KMS-11 (cell line): ENCODE measurements at regions not wholly inside any gene's neighbourhood (a gene's known extent, or its start where the extent isn't known, plus 50 kb on each side); places are given as distances from the start of the nearest gene placed in this dataset.
"Not testable (repeated sequence)": the region's sequence is repeated elsewhere in the genome, so short reads cannot be mapped to it uniquely, and the experiment has no call there.

Experiments
- H2AFZ ChIP-seq: fragments of 200-600 bp; sonication (generic); 2 replicates; pipeline ENCODE4 v1.6.1; 2016; ENCODE audit warnings: antibody characterized with exemption, mixed run types, low read depth
- H3K27ac ChIP-seq: fragments of 200-600 bp; sonication (generic); 2 replicates; pipeline ENCODE4 v1.6.1; 2016; ENCODE audit warnings: mild to moderate bottlenecking, mixed run types
- H3K27me3 ChIP-seq: fragments of 200-600 bp; sonication (generic); 2 replicates; pipeline ENCODE4 v1.6.1; 2017; ENCODE audit warnings: mild to moderate bottlenecking, low read depth, mixed run types, moderate library complexity; ENCODE audit not compliant: insufficient read depth
- H3K36me3 ChIP-seq: fragments of 200-600 bp; sonication (generic); 2 replicates; pipeline ENCODE4 v1.6.1; 2017; ENCODE audit warnings: mild to moderate bottlenecking, mixed run types; ENCODE audit not compliant: insufficient read depth
- H3K4me1 ChIP-seq: fragments of 200-600 bp; sonication (generic); 2 replicates; pipeline ENCODE4 v1.6.1; 2016; ENCODE audit warnings: mild to moderate bottlenecking, low read depth, mixed run types; ENCODE audit not compliant: poor library complexity, severe bottlenecking
- H3K4me2 ChIP-seq: fragments of 200-600 bp; sonication (generic); 2 replicates; pipeline ENCODE4 v1.7.0; 2016; ENCODE audit warnings: mild to moderate bottlenecking, mixed run types
- H3K4me3 ChIP-seq: fragments of 200-600 bp; sonication (generic); IDR thresholded peaks from 2 replicates; pipeline ENCODE4 v1.6.1; 2017; ENCODE audit warnings: low read depth, low read length, mixed read lengths; ENCODE audit not compliant: insufficient read depth
- H3K79me2 ChIP-seq: fragments of 200-600 bp; sonication (generic); 2 replicates; pipeline ENCODE4 v1.6.1; 2016; ENCODE audit warnings: low read depth, mixed run types; ENCODE audit not compliant: insufficient read depth
- H3K9ac ChIP-seq: fragments of 200-600 bp; sonication (generic); 2 replicates; pipeline ENCODE4 v1.6.1; 2016; ENCODE audit warnings: mild to moderate bottlenecking, mixed run types
- H4K20me1 ChIP-seq: fragments of 200-600 bp; sonication (generic); 2 replicates; pipeline ENCODE4 v1.6.1; 2016; ENCODE audit warnings: mild to moderate bottlenecking, mixed run types; ENCODE audit not compliant: insufficient read depth
- CTCF ChIP-seq: fragments of 200-600 bp; sonication (generic); conservative IDR thresholded peaks from 2 replicates; pipeline ENCODE4 v1.6.1; 2017; ENCODE audit warnings: low read depth, mild to moderate bottlenecking, antibody characterized with exemption, low read length, moderate library complexity, mixed read lengths

GRCh38 chr6:835476-836160, 142.7 kb upstream of the EXOC2 start:
- Histone ChIP-seq H3K9ac (no peak overlapping the region), H3K27me3 (no peaks in the 10 kb centered on the region), H3K4me1 (no peaks in the 10 kb centered on the region), H3K4me3 (no peak overlapping the region), H4K20me1 (no peaks in the 10 kb centered on the region), H3K36me3 (no peaks in the 10 kb centered on the region), H3K4me2 (no peak overlapping the region), H3K27ac (no peak overlapping the region), H3K79me2 (no peaks in the 10 kb centered on the region), H2AFZ (no peak overlapping the region)
- TF ChIP-seq CTCF, result no peak

GRCh38 chr6:834866-835265, 141.9 kb upstream of the EXOC2 start:
- no peaks in the 10 kb centered on the region for H3K79me2 ChIP-seq
- no peaks in the 10 kb centered on the region for H3K4me1 ChIP-seq
- H3K27me3 ChIP-seq, result no peaks in the 10 kb centered on the region
- no peak overlapping the region for H2AFZ ChIP-seq
- H3K36me3 ChIP-seq, result no peaks in the 10 kb centered on the region
- H3K4me3 ChIP-seq, result no peak overlapping the region
- no peak overlapping the region for H3K27ac ChIP-seq
- TF ChIP-seq CTCF, result no peak
- H3K9ac ChIP-seq, result no peak overlapping the region
- H3K4me2 ChIP-seq, result no peak overlapping the region
- H4K20me1 ChIP-seq, result no peaks in the 10 kb centered on the region

- Histone ChIP-seq H4K20me1 (no peaks in the 10 kb centered on the region), H3K27me3 (no peaks in the 10 kb centered on the region), H2AFZ (no peak overlapping the region), H3K27ac (no peak overlapping the region), H3K4me3 (no peak overlapping the region), H3K4me1 (no peaks in the 10 kb centered on the region), H3K79me2 (no peaks in the 10 kb centered on the region), H3K36me3 (no peaks in the 10 kb centered on the region), H3K9ac (no peak overlapping the region), H3K4me2 (no peak overlapping the region)
- TF ChIP-seq CTCF, result no peak
Measured at GRCh38 chr6:834190-834589, 141.3 kb upstream of the EXOC2 start.

GRCh38 chr6:832804-833203, 139.9 kb upstream of the EXOC2 start:
- not testable (repeated sequence) for H3K4me3 ChIP-seq, H2AFZ ChIP-seq, H3K36me3 ChIP-seq, H4K20me1 ChIP-seq, H3K27me3 ChIP-seq, H3K4me2 ChIP-seq, H3K79me2 ChIP-seq, H3K27ac ChIP-seq, H3K4me1 ChIP-seq, H3K9ac ChIP-seq

GRCh38 chr6:830667-831327, 137.9 kb upstream of the EXOC2 start:
- Histone ChIP-seq H2AFZ (no peak overlapping the region), H3K36me3 (no peaks in the 10 kb centered on the region), H3K27ac (no peak overlapping the region), H3K4me1 (no peaks in the 10 kb centered on the region), H3K27me3 (no peaks in the 10 kb centered on the region), H3K4me3 (no peak overlapping the region), H4K20me1 (no peaks in the 10 kb centered on the region), H3K4me2 (no peak overlapping the region), H3K9ac (no peak overlapping the region), H3K79me2 (no peaks in the 10 kb centered on the region)
- TF ChIP-seq CTCF, result no peak
